ENCODE measurements at regions not wholly inside any gene's neighbourhood (a gene's known extent, or its start where the extent isn't known, plus 50 kb on each side); places are given as distances from the start of the nearest gene placed in this dataset.

- no peaks in the 10 kb centered on the region for H4K20me1 ChIP-seq (ENCODE audit: insufficient read depth, low read length, poor library complexity, severe bottlenecking)
- H3K9me2 ChIP-seq (replicated peaks; ENCODE audit: low read depth, low read length) = no peaks in the 10 kb centered on the region
- no peaks in the 10 kb centered on the region for H3K9me3 ChIP-seq (ENCODE audit: insufficient read depth, low read depth, low read length)
- no peak overlapping the region for H2AFZ ChIP-seq (ENCODE audit: low read length)
- no peaks in the 10 kb centered on the region for H3K27me3 ChIP-seq (ENCODE audit: insufficient read depth, low read length, poor library complexity, severe bottlenecking)
- H3K9ac ChIP-seq (ENCODE audit: low read depth, low read length, poor library complexity, severe bottlenecking) = no peak overlapping the region
- no peaks in the 10 kb centered on the region for H3F3A ChIP-seq (ENCODE audit: low read depth)
- H3K36me3 ChIP-seq (ENCODE audit: insufficient read depth, low read length) = no peaks in the 10 kb centered on the region
- H3K4me2 ChIP-seq (ENCODE audit: low read depth, low read length, poor library complexity, severe bottlenecking) = no peak overlapping the region
- TF ChIP-seq CTCF (conservative IDR thresholded peaks at IDR 0.05; ENCODE audit: low read length) (no peak), EZH2phosphoT487 (IDR thresholded peaks at IDR 0.05; ENCODE audit: borderline replicate concordance) (no peak)
- no peaks in the 10 kb centered on the region for H3K4me1 ChIP-seq (ENCODE audit: insufficient read depth, low read length, poor library complexity, severe bottlenecking)
- no peak overlapping the region for H3K4me3 ChIP-seq (ENCODE audit: low read length, poor library complexity, severe bottlenecking)
- H3K79me2 ChIP-seq (ENCODE audit: insufficient read depth, low read length) = no peaks in the 10 kb centered on the region
These were observed 101.1 kb downstream of the ISL1 start for GRCh38 chr5:51484326-51484725.

GRCh38 chr5:51486158-51486557, 102.9 kb downstream of the ISL1 start:
- no peak overlapping the region for H3K4me3 ChIP-seq (ENCODE audit: low read length, poor library complexity, severe bottlenecking)
- TF ChIP-seq EZH2phosphoT487 (IDR thresholded peaks at IDR 0.05; ENCODE audit: borderline replicate concordance) (no peak), CTCF (conservative IDR thresholded peaks at IDR 0.05; ENCODE audit: low read length) (no peak)
- H3K9me2 ChIP-seq (replicated peaks; ENCODE audit: low read depth, low read length) = no peaks in the 10 kb centered on the region
- no peaks in the 10 kb centered on the region for H4K20me1 ChIP-seq (ENCODE audit: insufficient read depth, low read length, poor library complexity, severe bottlenecking)
- H3K9me3 ChIP-seq (ENCODE audit: insufficient read depth, low read depth, low read length) = no peaks in the 10 kb centered on the region
- H3K4me2 ChIP-seq (ENCODE audit: low read depth, low read length, poor library complexity, severe bottlenecking) = no peak overlapping the region
- H3K4me1 ChIP-seq (ENCODE audit: insufficient read depth, low read length, poor library complexity, severe bottlenecking) = no peaks in the 10 kb centered on the region
- H3K36me3 ChIP-seq (ENCODE audit: insufficient read depth, low read length) = no peaks in the 10 kb centered on the region
- H3F3A ChIP-seq (ENCODE audit: low read depth) = no peaks in the 10 kb centered on the region
- no peak overlapping the region for H3K9ac ChIP-seq (ENCODE audit: low read depth, low read length, poor library complexity, severe bottlenecking)
- no peak overlapping the region for H2AFZ ChIP-seq (ENCODE audit: low read length)
- H3K79me2 ChIP-seq (ENCODE audit: insufficient read depth, low read length) = no peaks in the 10 kb centered on the region
- H3K27me3 ChIP-seq (ENCODE audit: insufficient read depth, low read length, poor library complexity, severe bottlenecking) = no peaks in the 10 kb centered on the region

GRCh38 chr5:51487952-51488351, 104.7 kb downstream of the ISL1 start:
- TF ChIP-seq EZH2phosphoT487 (IDR thresholded peaks at IDR 0.05; ENCODE audit: borderline replicate concordance) (no peak), CTCF (conservative IDR thresholded peaks at IDR 0.05; ENCODE audit: low read length) (no peak)
- no peaks in the 10 kb centered on the region for H3F3A ChIP-seq (ENCODE audit: low read depth)
- H3K36me3 ChIP-seq (ENCODE audit: insufficient read depth, low read length) = no peaks in the 10 kb centered on the region
- H3K9me2 ChIP-seq (replicated peaks; ENCODE audit: low read depth, low read length) = no peaks in the 10 kb centered on the region
- H4K20me1 ChIP-seq (ENCODE audit: insufficient read depth, low read length, poor library complexity, severe bottlenecking) = no peaks in the 10 kb centered on the region
- H2AFZ ChIP-seq (ENCODE audit: low read length) = no peak overlapping the region
- no peaks in the 10 kb centered on the region for H3K79me2 ChIP-seq (ENCODE audit: insufficient read depth, low read length)
- H3K4me3 ChIP-seq (ENCODE audit: low read length, poor library complexity, severe bottlenecking) = no peak overlapping the region
- H3K9ac ChIP-seq (ENCODE audit: low read depth, low read length, poor library complexity, severe bottlenecking) = no peak overlapping the region
- no peaks in the 10 kb centered on the region for H3K9me3 ChIP-seq (ENCODE audit: insufficient read depth, low read depth, low read length)
- no peaks in the 10 kb centered on the region for H3K27me3 ChIP-seq (ENCODE audit: insufficient read depth, low read length, poor library complexity, severe bottlenecking)
- no peak overlapping the region for H3K4me2 ChIP-seq (ENCODE audit: low read depth, low read length, poor library complexity, severe bottlenecking)
- no peaks in the 10 kb centered on the region for H3K4me1 ChIP-seq (ENCODE audit: insufficient read depth, low read length, poor library complexity, severe bottlenecking)

Data from Loucy (cell line).